Endodermal cell (in vitro differentiated cells): ENCODE measurements at regions not wholly inside any gene's neighbourhood (a gene's known extent, or its start where the extent isn't known, plus 50 kb on each side); places are given as distances from the start of the nearest gene placed in this dataset.

Experiments used
- DNase-seq: peaks from one replicate; pipeline ENCODE4 v3.0.0-alpha.2; 2017
- H3K27ac ChIP-seq: 2 replicates; pipeline ENCODE4 v1.5.1; 2013; ENCODE audit warnings: mild to moderate bottlenecking, low read depth, low read length, moderate library complexity
- H3K27me3 ChIP-seq: 2 replicates; pipeline ENCODE4 v1.6.1; 2013; ENCODE audit warnings: mild to moderate bottlenecking, low read length, moderate library complexity; ENCODE audit not compliant: insufficient read depth, control insufficient read depth, poor library complexity, severe bottlenecking
- H3K36me3 ChIP-seq: 2 replicates; pipeline ENCODE4 v1.7.0; 2013; ENCODE audit warnings: mild to moderate bottlenecking, low read length, moderate library complexity; ENCODE audit not compliant: control insufficient read depth, insufficient read depth
- H3K4me1 ChIP-seq: one replicate; pipeline ENCODE4 v1.7.0; 2013; ENCODE audit warnings: low read length; ENCODE audit not compliant: control insufficient read depth, insufficient read depth
- H3K4me3 ChIP-seq: 2 replicates; pipeline ENCODE4 v1.5.1; 2013; ENCODE audit warnings: mild to moderate bottlenecking, low read length, moderate library complexity
- H3K9ac ChIP-seq: 2 replicates; pipeline ENCODE4 v1.6.1; 2013; ENCODE audit warnings: mild to moderate bottlenecking, low read length, moderate library complexity; ENCODE audit not compliant: poor library complexity, severe bottlenecking; ENCODE audit errors: extremely low read depth
- H3K9me3 ChIP-seq: 2 replicates; pipeline ENCODE4 v1.6.1; 2013; ENCODE audit warnings: mild to moderate bottlenecking, low read length, moderate library complexity; ENCODE audit not compliant: control insufficient read depth
- H3K27ac Mint-ChIP-seq: 2 replicates; pipeline ENCODE4 v1.8.0; 2020; ENCODE audit warnings: mixed read lengths
- H3K27me3 Mint-ChIP-seq: 2 replicates; pipeline ENCODE4 v1.8.0; 2021; ENCODE audit warnings: mild to moderate bottlenecking, mixed read lengths; ENCODE audit not compliant: insufficient read depth
- H3K36me3 Mint-ChIP-seq: 2 replicates; pipeline ENCODE4 v1.8.0; 2020; ENCODE audit warnings: low read depth, mixed read lengths
- H3K4me1 Mint-ChIP-seq: 2 replicates; pipeline ENCODE4 v1.8.0; 2020; ENCODE audit warnings: mixed read lengths
- H3K4me3 Mint-ChIP-seq: 2 replicates; pipeline ENCODE4 v1.8.0; 2020; ENCODE audit warnings: mild to moderate bottlenecking, moderate library complexity, mixed read lengths
- H3K9me3 Mint-ChIP-seq: 2 replicates; pipeline ENCODE4 v1.8.0; 2020; ENCODE audit warnings: mild to moderate bottlenecking, mixed read lengths
- WGBS, 2 experiments: methylation state at CpG; one replicate each; pipeline versions ENCODE4 v1.1.5 to v1.1.7; 2013; ENCODE audit warnings: missing lambda C conversion rate in 2 of 2, mixed read lengths in 1 of 2; ENCODE audit not compliant: insufficient coverage in 1 of 2, insufficient read length in 1 of 2; 5-methylcytosine and 5-hydroxymethylcytosine counted together
- TF ChIP-seq, protein P1 (sequence below): fragments of 200-600 bp; sonication (generic); conservative IDR thresholded peaks from 2 replicates; pipeline ENCODE4 v1.5.0; 2021; ENCODE audit warnings: antibody characterized with exemption, mild to moderate bottlenecking

DNA sequence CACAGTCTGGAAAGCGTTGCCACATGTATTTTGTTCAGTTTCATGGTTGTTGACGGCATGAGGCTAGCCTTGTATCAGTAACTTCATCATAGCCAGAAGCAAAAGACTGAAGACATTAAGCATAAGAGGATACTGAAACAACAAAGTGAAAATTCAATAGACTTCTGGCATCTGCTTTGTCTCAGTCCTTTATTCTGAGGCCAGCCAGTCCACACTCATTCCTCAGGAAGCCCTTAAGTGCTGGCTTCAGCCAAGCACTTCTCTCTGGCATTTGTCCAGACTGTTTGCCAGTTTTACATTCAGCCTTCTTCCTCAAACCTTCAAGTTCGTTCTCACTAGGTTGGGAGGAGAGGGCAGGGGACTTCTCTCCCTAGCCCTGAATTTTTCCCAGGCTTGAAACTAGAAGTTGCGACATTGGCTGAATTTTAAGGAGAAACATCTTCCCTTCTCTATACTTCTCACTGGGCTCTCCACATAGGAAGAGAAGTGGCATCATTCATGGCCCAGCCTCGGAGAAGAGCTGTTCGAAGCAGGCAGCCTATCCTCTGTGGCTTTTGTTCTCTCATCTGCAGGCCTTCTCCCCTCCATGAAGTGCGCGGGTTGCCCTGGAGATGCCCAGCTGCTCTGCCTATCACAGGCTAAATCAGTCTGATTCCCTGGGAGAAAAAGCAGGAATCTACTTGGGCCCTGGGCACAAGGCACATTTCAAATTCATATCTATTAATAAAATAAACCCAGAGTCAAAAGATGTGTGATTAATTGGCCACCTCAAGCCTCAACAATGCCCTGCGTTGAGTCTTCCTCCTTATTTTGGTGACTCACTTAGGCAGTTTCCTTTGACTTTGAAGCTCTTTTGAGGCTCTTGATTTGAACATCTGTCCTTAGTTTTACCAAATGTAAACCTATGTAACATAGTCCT is 130.9 kb upstream of the PLEKHA5 start:
- H3K4me3 ChIP-seq, result no peak overlapping the region
- no peaks in the 10 kb centered on the region for H3K27me3 Mint-ChIP-seq
- no peak overlapping the region for H3K4me3 Mint-ChIP-seq
- H3K9me3 ChIP-seq, result no peaks in the 10 kb centered on the region
- H3K36me3 Mint-ChIP-seq, result no peaks in the 10 kb centered on the region
- H3K4me1 Mint-ChIP-seq, result no peaks in the 10 kb centered on the region
- WGBS, 2 experiments, result 85 to 92% methylated on average over 9 of the region's 9 CpGs
- H3K27ac Mint-ChIP-seq, result no peak overlapping the region
- DNase-seq, result no peak
- no peaks in the 10 kb centered on the region for H3K36me3 ChIP-seq
- peaks cover 13% of the 10 kb centered on the region for H3K27me3 ChIP-seq
- H3K9me3 Mint-ChIP-seq, result no peaks in the 10 kb centered on the region
- H3K4me1 ChIP-seq, result no peaks in the 10 kb centered on the region
- H3K9ac ChIP-seq, result no peak overlapping the region
- TF ChIP-seq, protein P1, sequence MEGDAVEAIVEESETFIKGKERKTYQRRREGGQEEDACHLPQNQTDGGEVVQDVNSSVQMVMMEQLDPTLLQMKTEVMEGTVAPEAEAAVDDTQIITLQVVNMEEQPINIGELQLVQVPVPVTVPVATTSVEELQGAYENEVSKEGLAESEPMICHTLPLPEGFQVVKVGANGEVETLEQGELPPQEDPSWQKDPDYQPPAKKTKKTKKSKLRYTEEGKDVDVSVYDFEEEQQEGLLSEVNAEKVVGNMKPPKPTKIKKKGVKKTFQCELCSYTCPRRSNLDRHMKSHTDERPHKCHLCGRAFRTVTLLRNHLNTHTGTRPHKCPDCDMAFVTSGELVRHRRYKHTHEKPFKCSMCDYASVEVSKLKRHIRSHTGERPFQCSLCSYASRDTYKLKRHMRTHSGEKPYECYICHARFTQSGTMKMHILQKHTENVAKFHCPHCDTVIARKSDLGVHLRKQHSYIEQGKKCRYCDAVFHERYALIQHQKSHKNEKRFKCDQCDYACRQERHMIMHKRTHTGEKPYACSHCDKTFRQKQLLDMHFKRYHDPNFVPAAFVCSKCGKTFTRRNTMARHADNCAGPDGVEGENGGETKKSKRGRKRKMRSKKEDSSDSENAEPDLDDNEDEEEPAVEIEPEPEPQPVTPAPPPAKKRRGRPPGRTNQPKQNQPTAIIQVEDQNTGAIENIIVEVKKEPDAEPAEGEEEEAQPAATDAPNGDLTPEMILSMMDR, result no peak
- H3K27ac ChIP-seq, result no peak overlapping the region

DNA sequence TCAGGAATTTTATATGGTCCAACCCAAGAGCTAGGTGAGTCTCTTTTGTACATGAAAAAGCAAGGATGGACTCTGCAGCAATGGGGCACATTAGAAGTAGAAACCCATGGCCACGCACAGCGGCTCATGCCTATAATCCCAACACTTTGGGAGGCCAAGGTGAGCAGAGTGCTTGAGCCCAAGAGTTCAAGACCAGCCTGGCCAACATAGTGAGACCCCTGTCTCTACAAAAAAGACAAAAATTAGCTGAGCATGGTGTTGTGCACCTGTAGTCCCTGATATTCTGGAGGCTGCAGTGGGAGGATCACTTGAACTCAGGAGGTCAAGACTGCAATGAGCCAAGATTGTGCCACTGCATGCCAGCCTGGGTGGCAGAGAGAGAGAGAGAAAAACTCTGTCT is 128.7 kb upstream of the PLEKHA5 start:
- peaks cover 22% of the 10 kb centered on the region for H3K27me3 ChIP-seq
- H3K36me3 Mint-ChIP-seq, result no peaks in the 10 kb centered on the region
- no peak overlapping the region for H3K4me3 Mint-ChIP-seq
- H3K27ac Mint-ChIP-seq, result no peak overlapping the region
- H3K9me3 ChIP-seq, result no peaks in the 10 kb centered on the region
- H3K27ac ChIP-seq, result no peak overlapping the region
- peaks cover under 1% of the 10 kb centered on the region for H3K27me3 Mint-ChIP-seq
- 89 to 97% methylated on average over 2 of the region's 2 CpGs for WGBS, 2 experiments
- no peak overlapping the region for H3K9ac ChIP-seq
- peaks cover 11% of the 10 kb centered on the region for H3K4me1 Mint-ChIP-seq
- H3K9me3 Mint-ChIP-seq, result no peaks in the 10 kb centered on the region
- no peak for DNase-seq
- H3K36me3 ChIP-seq, result no peaks in the 10 kb centered on the region
- TF ChIP-seq, protein P1, result no peak
- no peak overlapping the region for H3K4me3 ChIP-seq
- H3K4me1 ChIP-seq, result peaks cover 6% of the 10 kb centered on the region

DNA sequence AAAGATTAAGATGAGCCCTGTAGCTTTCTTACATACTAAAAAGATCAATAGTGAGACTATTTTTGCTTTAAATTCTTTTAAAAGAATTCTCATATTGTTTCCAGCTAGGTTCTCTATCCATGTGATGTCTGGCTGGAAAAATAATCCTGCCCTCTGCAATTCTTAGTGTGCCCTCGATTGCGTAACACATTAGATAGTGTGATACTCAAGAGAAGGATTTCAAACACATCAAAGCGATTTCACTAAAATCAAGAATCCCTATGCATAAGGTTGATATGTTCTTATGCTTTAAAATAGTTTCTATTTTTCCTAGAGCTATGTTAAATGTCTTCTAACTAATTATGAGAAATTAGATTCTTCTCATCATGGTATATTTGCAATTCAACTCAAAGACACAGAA is 127.3 kb upstream of the PLEKHA5 start:
- H3K27me3 ChIP-seq, result peaks cover 30% of the 10 kb centered on the region
- Mint-ChIP-seq H3K36me3 (no peaks in the 10 kb centered on the region), H3K9me3 (no peaks in the 10 kb centered on the region), H3K27me3 (peaks cover 8% of the 10 kb centered on the region), H3K4me3 (no peak overlapping the region), H3K27ac (no peak overlapping the region), H3K4me1 (peaks cover 19% of the 10 kb centered on the region)
- H3K27ac ChIP-seq, result no peak overlapping the region
- no peak overlapping the region for H3K9ac ChIP-seq
- DNase-seq, result no peak
- no peaks in the 10 kb centered on the region for H3K9me3 ChIP-seq
- WGBS, 2 experiments, result 98 to 100% methylated on average over 2 to 3 of the region's 3 CpGs
- TF ChIP-seq, protein P1, result no peak
- H3K36me3 ChIP-seq, result no peaks in the 10 kb centered on the region
- H3K4me3 ChIP-seq, result no peak overlapping the region
- peaks cover 6% of the 10 kb centered on the region for H3K4me1 ChIP-seq
